ENCODE measurements at regions not wholly inside any gene's neighbourhood (a gene's known extent, or its start where the extent isn't known, plus 50 kb on each side); places are given as distances from the start of the nearest gene placed in this dataset.

DNA sequence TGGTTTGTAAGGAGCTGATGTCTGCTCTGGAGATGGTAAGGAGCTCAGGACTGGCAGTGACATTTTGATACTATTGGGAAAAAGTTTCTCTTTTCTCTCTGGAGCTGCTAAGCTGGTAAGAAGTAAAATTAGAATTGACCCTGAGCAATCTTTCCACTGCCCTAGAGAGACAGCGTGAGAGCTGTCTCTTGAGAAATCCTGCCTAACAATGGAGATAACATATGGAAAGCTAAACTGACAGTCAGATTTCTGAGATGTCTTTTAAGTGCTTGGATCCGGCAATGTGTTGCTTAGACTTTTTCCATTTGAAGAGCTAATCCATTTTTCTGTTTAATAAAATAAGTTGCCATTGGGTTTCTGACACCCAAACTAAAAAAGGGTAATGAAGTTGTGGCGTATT, 302.4 kb downstream of the KCNS3 start:
- Histone ChIP-seq H3K27ac (ENCODE audit: low read depth, low read length) (no peak overlapping the region), H3K4me2 (ENCODE audit: insufficient read depth in 1 of 2, low read depth in 2 of 2, low read length in 2 of 2) (no peak overlapping the region), H3K9ac (replicated peaks in 1 of 4; ENCODE audit: extremely low read depth in 1 of 4, low read depth in 3 of 4, low read length in 3 of 4) (no peak overlapping the region), H4K8ac (ENCODE audit: extremely low read depth, insufficient read depth, low read length) (no peak overlapping the region), H3K18ac (ENCODE audit: extremely low read depth, low read length) (no peak overlapping the region), H2BK20ac (ENCODE audit: low read length) (no peak overlapping the region), H3K9me3 (ENCODE audit: insufficient read depth in 2 of 2, low read depth in 1 of 2, low read length in 1 of 2) (no peaks in the 10 kb centered on the region), H3K23ac (ENCODE audit: insufficient read length) (no peak overlapping the region), H2AK5ac (ENCODE audit: low read depth, low read length) (no peak overlapping the region), H4K5ac (ENCODE audit: insufficient read length, low read depth, low read length) (no peak overlapping the region), H3K23me2 (ENCODE audit: low read depth, low read length) (no peaks in the 10 kb centered on the region), H2BK5ac (ENCODE audit: low read depth, low read length) (no peak overlapping the region), H2AFZ (ENCODE audit: low read length) (no peak overlapping the region), H3K27me3 (replicated peaks in 1 of 4; ENCODE audit: control insufficient read depth in 3 of 4, extremely low read depth in 1 of 4, insufficient read depth in 3 of 4, low read length in 3 of 4) (no peaks in the 10 kb centered on the region), H4K91ac (replicated peaks; ENCODE audit: insufficient read length, low read length) (no peak overlapping the region), H3K79me2 (ENCODE audit: control insufficient read depth in 1 of 2, insufficient read depth in 2 of 2, low read length in 2 of 2) (no peaks in the 10 kb centered on the region), H3K79me1 (ENCODE audit: low read depth, low read length) (no peaks in the 10 kb centered on the region), H4K20me1 (replicated peaks in 1 of 2; ENCODE audit: control insufficient read depth in 1 of 2, insufficient read depth in 2 of 2, low read length in 2 of 2) (no peaks in the 10 kb centered on the region), H2BK120ac (replicated peaks; ENCODE audit: low read depth, low read length) (no peak overlapping the region), H3K4me1 (replicated peaks in 1 of 4; ENCODE audit: control insufficient read depth in 3 of 4, insufficient read depth in 4 of 4, low read length in 3 of 4) (no peaks in the 10 kb centered on the region), H3K4me3 (ENCODE audit: extremely low read depth in 1 of 4, insufficient read depth in 2 of 4, low read depth in 3 of 4, low read length in 4 of 4) (no peak overlapping the region), H3K56ac (replicated peaks; ENCODE audit: insufficient read length, low read depth, low read length) (no peak overlapping the region), H3K36me3 (ENCODE audit: control insufficient read depth in 2 of 4, insufficient read depth in 4 of 4, low read length in 3 of 4) (no peaks in the 10 kb centered on the region), H3K4ac (replicated peaks; ENCODE audit: insufficient read length, low read depth, low read length) (no peak overlapping the region), H2BK12ac (ENCODE audit: low read depth, low read length) (no peak overlapping the region), H2BK15ac (ENCODE audit: low read length) (no peak overlapping the region), H3K14ac (ENCODE audit: insufficient read length) (no peak overlapping the region)
- 87% methylated on average over 3 of the region's 3 CpGs; no CpG with 5 or more reads in 1 of the 2 experiments for WGBS, 2 experiments (ENCODE audit: extremely low coverage in 1 of 2, insufficient coverage in 1 of 2, insufficient read length in 1 of 2, insufficient replicate concordance in 2 of 2, low coverage in 1 of 2, low lambda C conversion rate in 2 of 2, missing lambda C conversion rate in 1 of 2)
- no peak for FAIRE-seq
- ChIA-PET POLR2A (ENCODE audit: partially characterized antibody) (no interaction called here), CTCF (ENCODE audit: partially characterized antibody) (interaction anchor here (0.6 to 2.1 kb wide), 22 partner anchors 8 to 335 kb away, joined by 3 to 15 read pairs (median 4); no protein-coding TSS in a partner anchor)
- DNase-seq (ENCODE audit: low read depth in 1 of 2, low spot score in 2 of 2): no peak
- TF ChIP-seq POU5F1 (IDR thresholded peaks at IDR 0.05; ENCODE audit: low read depth, low read length) (no peak), SUZ12 (IDR thresholded peaks at IDR 0.05; ENCODE audit: low read length) (no peak), RNF2 (IDR thresholded peaks at IDR 0.05; ENCODE audit: borderline replicate concordance, low read depth, low read length, missing control alignments, poor library complexity, severe bottlenecking) (no peak)
- TF ChIP-seq, protein P1, sequence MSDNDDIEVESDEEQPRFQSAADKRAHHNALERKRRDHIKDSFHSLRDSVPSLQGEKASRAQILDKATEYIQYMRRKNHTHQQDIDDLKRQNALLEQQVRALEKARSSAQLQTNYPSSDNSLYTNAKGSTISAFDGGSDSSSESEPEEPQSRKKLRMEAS (IDR thresholded peaks at IDR 0.05): no peak
